HG03354 (cell line): ENCODE measurements at regions not wholly inside any gene's neighbourhood (a gene's known extent, or its start where the extent isn't known, plus 50 kb on each side); places are given as distances from the start of the nearest gene placed in this dataset.

Source experiments
- ATAC-seq: cut with Tn5 transposase; IDR thresholded peaks from one replicate; pipeline ENCODE4 v1.9.1; 2021; ENCODE audit warnings: mild to moderate bottlenecking; ENCODE audit not compliant: unreplicated experiment, poor library complexity, severe bottlenecking

DNA sequence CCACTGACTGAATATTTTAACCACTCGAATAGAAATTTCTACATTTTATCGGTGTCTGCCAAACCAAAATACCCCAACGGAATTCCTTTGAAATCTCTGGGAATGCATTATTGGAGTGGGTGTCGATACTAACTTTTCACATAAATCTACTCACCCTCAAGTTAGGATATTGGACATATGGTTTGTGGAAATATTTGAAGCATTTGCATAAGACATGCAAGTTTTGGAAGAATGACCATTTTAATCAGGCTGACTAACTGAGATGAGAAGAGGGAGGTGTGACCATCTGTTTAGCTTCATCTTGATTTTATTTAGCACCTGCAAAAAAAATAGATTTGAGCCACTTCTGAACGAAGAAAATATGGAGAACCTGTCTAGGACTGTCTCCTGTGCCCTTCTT lies 61.2 kb downstream of the KLF6 start:
- ATAC-seq, result no peak

DNA sequence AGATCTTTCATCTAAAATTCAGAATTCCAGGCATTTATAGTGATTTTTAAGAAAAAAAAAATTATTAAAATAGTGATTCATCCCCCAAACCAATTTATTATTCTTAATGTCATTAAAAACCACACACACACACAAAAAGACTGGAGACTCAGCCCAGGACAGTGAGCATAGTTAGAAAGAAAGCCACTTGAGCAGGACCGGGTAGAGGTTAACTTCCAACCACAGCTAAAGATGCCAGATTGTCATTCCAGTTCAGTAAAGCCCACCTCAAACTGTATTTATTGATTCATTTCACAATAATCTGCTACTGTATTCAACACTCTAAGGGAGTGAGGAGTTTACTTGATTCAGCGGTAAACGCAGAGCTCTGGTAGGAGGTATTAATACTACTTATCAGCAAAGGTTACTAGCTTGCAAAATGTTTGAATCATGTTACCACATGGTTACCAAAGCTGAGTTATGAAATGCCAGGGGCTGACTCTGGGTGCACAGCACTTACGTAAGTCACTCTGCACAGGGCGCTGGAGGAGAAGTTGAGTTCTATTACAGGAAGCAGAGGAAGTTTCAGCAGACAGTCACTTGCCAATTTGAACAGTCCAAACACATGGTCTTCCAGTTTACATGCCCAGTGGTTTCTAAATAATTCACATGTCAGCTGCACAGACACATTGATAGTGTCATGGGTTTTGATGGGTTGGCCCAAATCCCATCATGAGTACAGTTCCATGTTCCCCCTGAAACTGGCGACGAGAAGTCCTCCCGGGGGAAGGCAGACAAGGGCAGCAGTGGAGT lies 64.6 kb downstream of the KLF6 start:
- no peak for ATAC-seq

DNA sequence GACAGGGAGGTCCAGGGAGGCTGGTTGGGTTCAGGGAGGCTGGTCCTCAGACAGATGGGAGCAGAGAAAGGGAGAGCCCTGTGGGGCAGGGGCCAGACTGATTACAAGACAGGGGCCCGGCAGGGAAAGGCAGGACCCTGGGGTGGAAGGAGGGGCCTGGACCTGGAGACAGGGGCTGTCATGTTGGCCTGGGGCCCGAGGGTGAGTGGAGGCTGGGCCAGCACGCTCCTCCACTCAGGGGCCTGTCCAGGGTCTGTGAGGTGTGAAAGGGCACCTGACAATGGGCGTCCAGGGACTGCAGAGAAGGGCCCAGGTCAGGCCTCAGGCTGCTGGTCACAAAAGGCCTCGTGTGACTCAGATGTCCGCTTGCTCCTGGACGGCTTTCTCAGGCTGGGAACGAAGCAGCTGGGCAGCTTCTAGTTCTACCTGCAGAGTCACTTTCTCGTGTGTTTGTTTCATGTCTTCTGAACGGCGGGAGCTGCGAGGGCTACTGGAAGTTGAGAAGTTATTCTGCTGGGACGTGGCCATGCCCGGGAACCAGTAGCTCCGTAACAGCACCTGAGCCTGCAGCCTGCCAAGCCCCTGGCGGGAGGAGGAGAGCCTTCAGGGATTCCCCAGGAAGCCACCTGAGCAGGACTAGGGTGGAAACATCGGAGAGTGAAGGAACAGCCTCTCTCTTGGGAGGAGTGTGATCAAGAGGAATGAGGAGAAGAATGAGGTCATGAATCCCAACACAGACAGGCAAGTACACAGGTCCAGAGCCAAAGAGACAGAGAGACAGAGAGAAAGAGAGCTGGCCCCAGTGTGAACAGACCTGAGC lies 65.8 kb downstream of the KLF6 start:
- ATAC-seq, result no peak

DNA sequence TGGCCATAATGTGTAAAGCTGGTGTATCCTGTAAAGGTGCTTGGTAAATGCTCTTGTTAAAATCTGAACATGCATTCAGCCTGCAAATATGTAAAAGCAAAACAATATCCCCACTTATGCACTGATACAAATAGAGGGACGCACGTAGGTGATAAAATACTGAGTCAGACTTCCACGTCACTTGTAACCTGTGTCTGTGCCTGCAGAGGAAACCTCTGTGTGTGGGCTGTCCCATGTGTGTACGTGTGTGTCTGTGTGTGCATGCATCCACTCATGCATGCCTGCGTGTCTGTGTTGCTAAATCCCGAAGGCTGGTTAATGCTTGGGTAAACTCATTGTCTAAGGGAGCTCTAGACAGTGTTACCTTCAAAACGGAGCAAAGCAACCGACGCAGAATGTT lies 68.9 kb downstream of the KLF6 start:
- ATAC-seq, result no peak

DNA sequence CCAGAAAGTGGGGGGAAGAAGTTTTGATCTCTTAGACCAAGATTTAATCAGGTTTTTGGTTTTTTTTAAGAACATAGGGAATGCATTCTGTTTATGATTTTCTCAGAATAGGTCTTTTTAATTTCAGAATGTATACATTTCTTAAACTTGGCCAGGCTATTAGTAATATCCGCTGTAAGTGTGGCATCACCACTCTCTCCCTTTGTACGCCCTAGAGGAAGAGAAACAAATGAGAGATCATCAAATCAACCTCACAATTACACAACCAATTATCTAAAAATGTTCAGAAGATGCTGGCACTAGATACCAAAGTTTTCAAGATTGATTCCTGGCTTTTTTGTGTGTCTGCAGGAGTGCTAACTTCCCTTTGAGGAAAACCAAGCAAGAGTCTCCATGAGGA lies 70.0 kb downstream of the KLF6 start:
- no peak for ATAC-seq

DNA sequence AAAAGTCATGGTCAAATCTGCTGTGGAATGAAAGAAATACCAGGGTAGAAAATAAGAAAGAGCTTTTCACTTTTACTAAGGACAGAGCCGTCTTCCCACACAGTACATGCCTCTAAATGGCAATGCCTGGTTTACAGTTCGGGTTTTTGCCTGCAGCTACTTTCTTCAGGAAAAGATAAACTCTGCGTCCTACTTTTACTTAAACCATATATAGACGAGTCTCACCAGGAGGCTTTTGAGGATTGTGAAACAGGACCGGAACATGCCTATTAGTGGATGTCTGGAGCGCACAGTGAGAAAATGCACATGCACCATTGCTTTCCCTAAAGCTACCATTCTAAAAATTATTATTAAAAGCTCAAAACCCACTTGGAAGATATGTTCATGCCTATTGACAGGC lies 70.5 kb downstream of the KLF6 start:
- ATAC-seq, result no peak

DNA sequence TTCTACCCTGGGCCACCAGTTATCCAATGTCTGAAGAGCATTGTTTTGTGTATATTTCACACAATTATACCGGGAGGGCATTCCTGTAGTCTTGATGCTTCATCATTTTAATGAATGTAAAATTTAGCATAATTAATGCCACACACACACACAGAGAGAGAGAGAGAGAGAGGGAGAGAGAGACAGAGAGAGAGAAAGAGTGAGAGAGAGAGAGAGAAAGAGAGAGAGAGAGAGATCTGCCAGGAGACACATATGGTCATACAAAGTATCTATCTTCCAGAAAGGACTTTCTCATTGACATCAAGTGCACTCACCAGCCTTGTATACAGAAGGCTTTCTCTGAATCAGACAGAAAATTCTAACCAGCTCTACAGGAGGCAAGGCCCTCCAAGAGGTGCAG lies 72.3 kb downstream of the KLF6 start:
- ATAC-seq, result no peak

DNA sequence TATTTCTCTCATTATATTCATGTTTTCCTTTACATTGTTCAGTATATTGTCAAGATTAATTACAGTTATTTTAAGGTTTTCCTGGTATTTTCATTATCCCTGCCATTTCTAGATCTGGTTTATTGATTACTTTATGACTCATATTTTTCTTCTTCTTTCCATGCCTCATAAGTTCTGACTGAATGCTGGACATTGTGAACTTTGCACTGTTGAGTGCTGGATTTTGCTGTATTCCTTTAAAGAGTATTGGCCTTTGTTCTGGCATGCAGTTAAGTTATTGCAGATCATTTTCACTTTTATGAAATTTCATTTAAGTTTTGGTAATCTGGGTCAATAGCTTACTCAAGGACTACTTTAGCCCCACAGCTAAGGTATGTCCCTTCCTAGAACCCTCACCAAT lies 73.1 kb downstream of the KLF6 start:
- no peak for ATAC-seq

DNA sequence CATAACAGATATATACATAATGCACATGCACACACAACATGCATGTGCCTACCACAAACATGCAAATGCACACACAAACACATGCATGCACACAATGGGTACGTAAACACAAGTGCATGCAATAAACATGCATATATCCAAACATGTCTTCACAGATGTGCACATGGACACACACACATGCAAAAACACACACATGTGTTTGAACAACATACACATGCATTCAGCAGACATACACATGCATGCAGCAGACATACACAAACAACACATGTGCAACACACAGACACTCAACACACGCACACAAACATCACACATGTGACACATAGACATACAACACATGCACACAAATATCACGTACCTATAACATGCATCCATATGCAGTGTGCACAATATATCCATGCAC lies 74.2 kb downstream of the KLF6 start:
- ATAC-seq, result no peak

DNA sequence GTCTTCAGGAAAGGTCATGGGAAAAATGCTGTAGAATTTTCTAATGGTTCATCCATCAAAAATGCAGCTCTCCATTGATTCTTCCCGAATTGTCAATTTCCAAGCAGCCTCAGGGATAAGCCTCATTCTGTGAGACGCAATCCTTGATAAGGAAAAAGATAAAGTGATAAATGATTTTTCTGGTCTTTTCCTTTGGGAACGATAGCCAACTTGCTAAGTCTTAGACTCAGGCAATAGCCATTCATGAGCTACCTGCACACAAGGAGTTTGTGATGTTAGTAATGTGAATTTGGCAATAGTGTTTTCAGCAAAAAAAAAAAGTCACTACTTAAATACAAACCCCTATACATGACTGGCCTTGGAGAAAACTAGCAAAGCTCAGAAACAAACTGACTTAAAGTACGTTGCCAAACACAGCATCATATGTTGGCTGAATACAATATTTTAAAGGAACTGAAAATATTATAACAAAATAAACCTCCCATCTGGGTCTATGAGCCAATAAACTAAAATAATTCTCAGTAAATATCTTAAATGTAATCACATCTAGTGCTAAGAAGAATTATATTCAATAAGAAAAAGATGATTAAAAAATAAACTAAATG lies 75.5 kb downstream of the KLF6 start:
- no peak for ATAC-seq

DNA sequence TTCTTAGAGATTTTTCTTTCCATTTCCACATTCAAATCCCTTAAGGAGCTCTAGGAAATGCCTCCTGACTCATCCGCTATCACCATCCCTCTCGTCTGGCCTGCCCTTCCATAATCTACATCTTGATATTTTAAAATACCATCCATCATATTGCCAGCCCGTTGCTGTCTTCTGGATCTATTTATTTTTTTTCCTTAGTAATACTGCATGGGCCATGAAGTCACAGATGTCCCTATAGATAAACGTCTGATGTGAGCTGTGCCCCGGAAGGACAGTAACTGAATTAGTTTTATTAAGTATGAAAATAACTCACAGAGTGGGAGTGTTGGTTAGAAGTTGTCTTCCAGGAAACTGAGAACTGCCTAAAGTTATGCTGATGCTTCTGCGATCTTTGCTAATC lies 76.2 kb downstream of the KLF6 start:
- ATAC-seq, result no peak

DNA sequence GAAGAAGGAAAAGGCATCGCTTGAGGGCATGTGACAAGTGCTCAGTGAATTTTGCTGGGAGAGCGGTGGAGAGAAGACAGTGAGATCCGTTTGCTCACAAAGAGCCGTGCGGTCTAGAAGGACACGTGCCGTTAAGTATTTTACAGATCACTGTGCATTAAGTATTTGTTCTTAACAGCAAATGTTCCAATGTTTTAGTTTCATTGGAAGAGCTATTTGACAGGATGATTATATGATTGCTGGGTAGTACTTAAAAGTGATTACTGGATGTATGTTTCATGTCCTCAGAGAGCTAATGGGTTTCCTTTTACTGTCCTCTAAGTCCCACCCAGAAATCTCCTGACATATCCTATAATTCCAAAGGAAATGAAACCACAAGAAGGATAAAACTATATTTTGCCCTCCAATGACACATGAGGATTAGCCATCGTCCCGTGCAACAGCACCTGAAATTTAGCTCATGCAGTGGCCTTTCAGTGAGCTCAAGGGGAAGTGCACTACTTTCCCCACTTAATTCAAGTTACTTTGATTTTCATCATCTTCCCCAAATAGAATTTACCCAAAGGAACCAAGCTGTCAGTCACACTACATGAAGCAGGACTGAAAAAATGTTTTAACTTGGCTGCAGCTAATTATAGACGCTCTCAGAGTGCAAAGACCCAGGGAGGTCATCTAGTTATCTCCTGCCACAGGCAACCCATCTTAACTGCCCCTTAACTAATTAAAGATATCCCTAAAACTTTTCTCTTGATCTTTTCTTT lies 80.3 kb downstream of the KLF6 start:
- ATAC-seq, result no peak

DNA sequence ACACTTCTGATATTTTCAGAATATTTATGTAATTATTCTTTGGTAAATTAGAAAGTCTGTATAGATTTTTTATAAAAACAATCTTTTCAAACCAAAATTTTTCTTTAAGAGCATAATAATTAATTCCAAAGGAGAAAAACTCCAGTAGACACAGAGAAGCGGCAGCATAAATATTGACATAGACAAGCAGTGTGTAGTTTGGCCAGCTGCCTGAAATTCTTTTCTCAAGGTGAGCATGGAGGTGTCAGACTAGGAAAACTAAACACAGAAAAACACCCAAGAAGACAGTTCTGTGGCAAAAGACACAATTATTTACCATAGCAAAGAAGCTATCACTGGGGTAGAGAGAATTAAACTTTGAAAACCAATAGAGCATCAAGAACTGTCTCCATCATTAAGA lies 82.4 kb downstream of the KLF6 start:
- no peak for ATAC-seq

DNA sequence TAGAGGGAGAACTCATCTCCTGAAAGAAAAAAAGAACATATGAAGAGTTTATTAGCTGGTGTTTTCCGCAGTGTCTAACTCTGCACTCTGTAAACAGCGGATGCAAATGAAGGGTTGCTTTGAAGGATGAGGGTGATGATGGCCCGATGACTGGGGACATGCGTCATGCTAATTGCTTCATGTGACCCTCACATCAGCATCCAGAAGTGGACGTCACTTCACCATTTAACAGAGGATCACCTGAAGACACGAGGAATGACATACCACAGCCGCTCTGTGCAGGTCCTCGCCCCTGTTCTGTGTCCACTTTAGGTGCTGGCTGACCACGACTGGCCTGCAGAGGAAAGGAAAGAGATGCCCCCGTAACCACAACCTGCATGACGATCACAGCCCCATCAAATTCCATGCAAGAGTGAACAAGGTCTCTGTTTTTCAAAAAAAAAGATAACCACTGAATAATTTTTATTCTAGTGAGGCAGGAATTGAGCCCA lies 82.9 kb downstream of the KLF6 start:
- ATAC-seq, result no peak

DNA sequence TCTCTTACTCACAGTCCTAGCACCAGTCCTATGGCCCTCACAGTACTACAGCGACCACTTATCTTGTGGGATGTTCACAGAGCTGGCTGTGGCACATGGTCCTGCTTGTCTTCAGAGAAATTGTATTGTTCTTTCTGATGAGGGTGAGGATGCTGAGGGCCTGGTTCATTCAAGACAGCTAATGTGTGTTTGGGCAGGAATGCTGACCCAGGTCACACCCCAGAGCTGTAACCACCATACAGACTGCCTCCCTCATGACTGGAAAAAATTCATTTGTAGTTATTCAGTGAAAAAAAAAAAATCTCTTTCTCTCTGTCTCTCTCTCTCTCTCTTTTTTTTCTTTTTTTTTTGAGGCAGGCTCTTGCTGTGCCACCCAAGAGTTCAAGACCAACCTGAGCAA lies 83.5 kb downstream of the KLF6 start:
- no peak for ATAC-seq

DNA sequence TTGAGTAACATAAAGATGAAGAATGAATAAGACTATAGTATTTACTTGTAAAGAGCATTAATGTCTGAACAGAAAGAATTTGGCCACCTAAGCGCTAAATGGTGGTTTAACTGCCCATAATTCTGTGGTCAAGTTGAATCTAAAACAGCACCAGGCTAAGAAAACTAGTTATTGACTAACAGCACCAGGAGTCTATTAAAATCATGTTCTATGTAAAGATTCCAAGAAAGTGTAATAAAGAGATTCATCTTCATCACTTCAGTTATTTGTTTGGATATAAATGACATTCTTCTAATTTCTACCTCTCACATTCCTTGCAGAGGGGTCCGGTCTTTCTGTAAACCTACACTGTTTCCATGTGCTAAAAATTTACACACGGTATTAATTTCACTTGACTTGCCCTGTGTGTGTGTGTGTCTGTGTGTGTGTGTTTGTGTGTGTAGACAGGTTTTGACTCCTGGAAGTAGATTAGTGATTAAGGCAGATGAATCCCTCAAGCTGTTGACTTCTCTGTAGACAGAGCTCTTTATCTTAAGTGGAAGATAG lies 84.4 kb downstream of the KLF6 start:
- no peak for ATAC-seq

DNA sequence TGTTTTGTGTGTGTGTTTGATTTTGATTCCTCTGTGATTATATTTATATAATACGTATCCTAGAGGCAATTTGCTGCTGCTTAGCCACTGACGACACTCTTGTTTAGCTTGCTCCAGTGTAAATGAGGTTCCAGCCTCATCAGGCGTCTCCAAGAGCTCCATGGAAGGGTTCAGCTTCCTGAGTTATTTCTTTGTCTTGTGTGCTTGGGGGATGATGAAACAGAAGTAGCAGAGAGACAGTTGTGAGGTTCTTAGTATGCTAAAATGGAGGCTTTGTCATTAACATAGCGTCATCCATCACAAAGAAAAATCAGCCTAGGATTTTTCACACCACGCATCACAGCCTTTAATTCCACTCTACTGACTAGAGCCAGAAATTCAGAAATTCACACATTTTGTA lies 85.1 kb downstream of the KLF6 start:
- no peak for ATAC-seq

DNA sequence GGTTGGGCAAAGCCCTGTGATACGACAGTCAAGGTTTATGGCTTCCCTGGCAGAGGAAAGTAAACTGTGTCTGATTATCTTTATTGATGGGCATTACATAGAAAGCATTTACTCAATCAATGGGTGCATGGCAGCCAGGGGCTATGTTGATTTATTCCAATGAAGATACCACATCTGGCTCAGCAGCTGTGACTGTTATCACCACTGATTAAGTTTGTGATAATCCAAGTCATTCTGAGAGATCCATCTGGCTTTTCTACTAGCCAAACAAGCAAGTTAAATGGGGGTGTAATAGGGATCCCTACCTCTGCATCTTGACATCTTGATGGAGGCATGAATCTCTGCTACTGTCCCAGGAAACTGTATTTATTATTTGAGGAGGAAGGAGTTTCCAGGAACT lies 86.7 kb downstream of the KLF6 start:
- no peak for ATAC-seq

DNA sequence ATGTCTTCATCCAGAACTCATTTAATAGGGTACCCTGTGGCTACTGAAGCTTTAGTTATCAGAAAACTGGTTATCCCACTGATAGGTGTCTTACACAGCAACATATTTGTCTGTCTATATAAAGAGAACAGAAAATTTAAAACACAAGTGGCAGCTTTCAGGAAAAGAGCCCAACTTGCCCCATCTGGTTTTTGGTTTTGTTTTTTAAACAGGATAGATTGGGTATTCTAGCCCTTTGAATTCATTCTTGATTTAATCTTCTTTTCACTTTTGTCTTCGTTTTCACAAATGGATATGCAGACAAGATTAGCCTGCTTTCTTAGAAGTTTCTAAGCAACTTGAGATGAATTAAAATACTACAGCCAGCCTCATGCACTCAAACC lies 91.3 kb downstream of the KLF6 start:
- no peak for ATAC-seq
